ENCODE measurements at regions not wholly inside any gene's neighbourhood (a gene's known extent, or its start where the extent isn't known, plus 50 kb on each side); places are given as distances from the start of the nearest gene placed in this dataset.

DNA sequence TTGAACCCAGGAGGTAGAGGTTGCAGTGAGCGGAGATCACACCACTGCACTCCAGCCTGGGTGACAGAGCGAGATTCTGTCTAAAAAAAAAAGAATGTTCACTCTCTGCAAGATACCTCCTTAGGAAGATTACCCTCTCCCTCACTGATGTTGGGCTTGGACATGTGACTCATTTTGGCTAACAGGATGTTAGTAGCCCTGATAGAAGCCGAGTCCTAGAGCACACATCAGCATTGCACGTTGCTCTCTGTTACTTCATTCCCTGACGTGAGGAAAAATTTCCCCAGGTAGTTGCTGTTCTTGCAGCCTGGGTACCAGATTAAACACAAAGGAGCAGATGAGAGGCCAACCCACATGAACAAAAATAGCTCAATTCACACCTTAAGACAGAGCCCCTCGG lies 78.1 kb upstream of the PRICKLE2 start:
- no peaks in the 10 kb centered on the region for H3K36me3 Mint-ChIP-seq
- H3K4me3 Mint-ChIP-seq: no peak overlapping the region
- DNase-seq: no peak
- CTCF ChIA-PET: no interaction called here
- ATAC-seq: no peak
- H3K27me3 Mint-ChIP-seq: no peaks in the 10 kb centered on the region
- H3K9me3 Mint-ChIP-seq (ENCODE audit: low read depth): no peaks in the 10 kb centered on the region
- H3K27ac Mint-ChIP-seq: no peak overlapping the region
- no peaks in the 10 kb centered on the region for H3K4me1 Mint-ChIP-seq

DNA sequence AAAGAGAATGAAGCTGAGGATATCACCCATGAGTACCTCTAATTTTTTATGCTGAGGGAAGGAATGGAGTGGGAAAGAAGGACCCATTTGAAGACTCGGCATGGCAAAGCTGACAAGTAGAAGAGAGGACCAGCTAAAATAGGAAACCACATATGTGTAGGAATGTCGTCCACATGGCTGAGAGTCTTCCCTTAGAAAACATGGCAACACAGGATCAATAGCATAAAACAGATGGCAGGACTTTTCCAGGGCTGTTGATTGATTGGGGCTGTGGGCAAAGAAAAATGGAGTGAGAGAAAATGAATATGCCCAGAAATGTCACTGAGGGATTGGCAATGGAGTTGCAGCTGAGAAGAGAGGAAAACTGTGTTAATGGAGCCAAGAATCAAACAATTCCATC lies 76.2 kb upstream of the PRICKLE2 start:
- Mint-ChIP-seq H3K9me3 (ENCODE audit: low read depth) (peaks cover 2% of the 10 kb centered on the region), H3K27me3 (no peaks in the 10 kb centered on the region), H3K4me1 (no peaks in the 10 kb centered on the region), H3K36me3 (no peaks in the 10 kb centered on the region), H3K27ac (no peak overlapping the region), H3K4me3 (no peak overlapping the region)
- CTCF ChIA-PET: interaction anchor here (0.5 kb wide), 1 partner anchor 97 kb away, joined by 3 read pairs; no protein-coding TSS in a partner anchor
- ATAC-seq (no peak), DNase-seq (no peak)

DNA sequence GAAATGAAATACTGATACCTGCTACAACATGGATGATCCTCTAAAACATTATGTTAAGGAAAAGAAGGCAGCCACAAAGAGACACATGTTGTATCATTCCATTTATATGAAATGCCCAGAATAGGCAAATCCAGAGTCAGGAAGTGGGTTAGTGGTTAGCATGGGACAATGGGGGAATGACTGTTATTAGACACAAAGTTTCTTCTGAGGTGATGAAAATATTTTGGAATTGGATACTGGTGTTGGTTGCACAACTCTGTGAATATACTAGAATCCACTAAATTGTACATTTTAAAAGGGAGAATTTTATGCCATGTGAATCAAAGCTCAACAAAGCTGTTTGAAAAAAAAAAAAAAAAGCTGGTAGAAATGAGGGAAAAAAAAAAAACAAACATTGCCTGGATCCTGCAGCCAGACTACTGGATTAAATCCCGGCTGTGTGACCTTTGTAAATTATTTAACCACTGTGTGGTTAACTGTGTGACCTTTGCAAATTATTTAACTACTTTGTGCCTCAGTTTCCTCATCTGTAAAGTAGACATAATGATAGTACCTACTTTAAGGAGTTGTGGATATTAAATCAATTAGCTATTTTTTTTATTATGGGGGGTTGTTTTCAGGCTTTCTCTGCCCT lies 75.6 kb upstream of the PRICKLE2 start:
- ATAC-seq: no peak
- DNase-seq: no peak
- Mint-ChIP-seq H3K4me1 (no peaks in the 10 kb centered on the region), H3K9me3 (ENCODE audit: low read depth) (peaks cover 2% of the 10 kb centered on the region), H3K4me3 (no peak overlapping the region), H3K27me3 (no peaks in the 10 kb centered on the region), H3K36me3 (no peaks in the 10 kb centered on the region), H3K27ac (no peak overlapping the region)
- CTCF ChIA-PET: interaction anchor here (0.5 kb wide), 1 partner anchor 98 kb away, joined by 3 read pairs; no protein-coding TSS in a partner anchor

DNA sequence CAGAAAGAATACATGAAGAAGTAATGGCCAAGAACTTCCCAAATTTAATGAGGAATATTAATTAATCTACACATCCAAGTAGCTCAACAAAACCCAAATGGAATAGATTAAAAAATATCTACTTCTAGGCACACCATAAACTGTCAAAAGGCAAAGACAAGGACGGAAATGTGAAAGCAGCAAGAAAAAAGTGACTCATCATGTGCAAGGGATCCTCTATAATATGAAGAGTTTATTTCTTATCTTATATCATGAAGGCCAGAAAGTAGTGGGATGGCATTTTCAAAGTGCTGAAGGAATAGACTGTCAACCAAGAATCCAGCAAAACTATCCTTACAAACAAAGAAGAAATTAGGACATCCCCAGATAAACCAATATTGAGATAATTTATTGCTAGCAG lies 73.9 kb upstream of the PRICKLE2 start:
- Mint-ChIP-seq H3K27me3 (no peaks in the 10 kb centered on the region), H3K27ac (no peak overlapping the region), H3K4me1 (no peaks in the 10 kb centered on the region), H3K4me3 (no peak overlapping the region), H3K36me3 (no peaks in the 10 kb centered on the region), H3K9me3 (ENCODE audit: low read depth) (peaks cover 2% of the 10 kb centered on the region)
- ATAC-seq (no peak), DNase-seq (no peak)
- CTCF ChIA-PET: no interaction called here

- ATAC-seq: no peak
- Mint-ChIP-seq H3K4me1 (no peaks in the 10 kb centered on the region), H3K36me3 (no peaks in the 10 kb centered on the region), H3K27ac (no peak overlapping the region), H3K27me3 (no peaks in the 10 kb centered on the region), H3K9me3 (ENCODE audit: low read depth) (peaks cover 2% of the 10 kb centered on the region), H3K4me3 (no peak overlapping the region)
- no peak for DNase-seq
- CTCF ChIA-PET: no interaction called here
Measured at GRCh38 chr3:64297563-64297962, 72.3 kb upstream of the PRICKLE2 start.

DNA sequence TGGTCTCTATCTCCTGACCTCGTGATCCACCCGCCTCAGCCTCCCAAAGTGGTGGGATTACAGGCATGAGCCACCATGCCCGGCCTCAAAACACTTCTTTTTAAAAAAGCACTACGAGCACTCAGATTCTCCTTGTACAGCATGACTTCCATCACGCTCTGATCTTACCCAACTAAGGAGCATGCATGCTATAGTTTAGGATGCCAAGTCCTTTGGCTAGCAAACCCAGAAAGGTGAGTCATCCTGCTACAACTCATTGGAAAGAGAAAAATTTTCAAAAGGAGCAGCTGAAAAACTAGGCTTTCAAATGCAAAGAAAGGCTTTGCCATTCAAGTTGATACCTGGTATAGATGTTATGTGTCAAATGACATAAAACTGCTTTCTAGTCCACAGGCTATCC lies 70.3 kb upstream of the PRICKLE2 start:
- no peak for DNase-seq
- no peak overlapping the region for H3K4me3 Mint-ChIP-seq
- no peaks in the 10 kb centered on the region for H3K27me3 Mint-ChIP-seq
- CTCF ChIA-PET: no interaction called here
- no peak for ATAC-seq
- H3K4me1 Mint-ChIP-seq: no peaks in the 10 kb centered on the region
- no peak overlapping the region for H3K27ac Mint-ChIP-seq
- peaks cover 2% of the 10 kb centered on the region for H3K9me3 Mint-ChIP-seq (ENCODE audit: low read depth)
- no peaks in the 10 kb centered on the region for H3K36me3 Mint-ChIP-seq

DNA sequence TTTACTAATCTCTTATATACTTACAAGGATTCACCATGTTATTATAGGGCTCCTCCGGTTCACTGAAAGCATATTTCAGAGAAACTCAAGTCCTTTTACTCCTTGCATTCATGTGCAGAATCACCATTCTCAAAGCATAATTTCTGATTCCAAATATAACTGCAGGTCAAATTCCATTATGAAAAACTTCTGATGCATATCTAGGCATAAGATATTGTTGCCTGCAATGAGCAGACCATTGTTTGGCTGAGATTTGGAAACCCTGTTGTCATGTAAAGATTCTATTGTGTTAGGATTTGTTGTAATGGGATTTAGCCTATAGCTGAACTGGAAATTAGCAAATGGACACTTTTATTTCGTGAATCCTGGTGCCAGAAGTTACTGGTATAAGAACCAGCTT lies 69.5 kb upstream of the PRICKLE2 start:
- DNase-seq (no peak), ATAC-seq (no peak)
- no peak overlapping the region for H3K27ac Mint-ChIP-seq
- H3K4me3 Mint-ChIP-seq: no peak overlapping the region
- CTCF ChIA-PET: no interaction called here
- H3K9me3 Mint-ChIP-seq (ENCODE audit: low read depth): peaks cover 2% of the 10 kb centered on the region
- H3K4me1 Mint-ChIP-seq: no peaks in the 10 kb centered on the region
- no peaks in the 10 kb centered on the region for H3K36me3 Mint-ChIP-seq
- no peaks in the 10 kb centered on the region for H3K27me3 Mint-ChIP-seq

DNA sequence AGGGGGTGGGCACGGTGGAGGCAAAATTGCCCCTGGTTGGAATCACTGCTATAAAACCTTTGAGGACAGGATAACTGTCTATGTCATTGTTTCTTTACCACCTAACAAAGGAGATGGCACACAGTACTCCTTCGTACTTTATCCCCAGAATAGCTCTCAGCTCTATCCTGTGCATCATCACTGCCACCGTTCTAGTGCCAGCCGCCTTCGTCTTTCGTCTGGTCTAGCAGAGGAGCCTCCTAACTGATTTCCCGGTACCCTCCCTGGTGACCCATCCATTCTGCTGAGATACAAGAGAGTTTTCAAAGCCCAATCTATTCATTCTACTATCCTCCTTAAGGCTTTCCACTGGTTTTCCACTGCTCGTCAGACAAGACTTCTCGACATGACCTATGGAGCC lies 67.9 kb upstream of the PRICKLE2 start:
- no peaks in the 10 kb centered on the region for H3K36me3 Mint-ChIP-seq
- no peak overlapping the region for H3K27ac Mint-ChIP-seq
- peaks cover 2% of the 10 kb centered on the region for H3K9me3 Mint-ChIP-seq (ENCODE audit: low read depth)
- DNase-seq (no peak), ATAC-seq (no peak)
- no peaks in the 10 kb centered on the region for H3K27me3 Mint-ChIP-seq
- H3K4me1 Mint-ChIP-seq: no peaks in the 10 kb centered on the region
- H3K4me3 Mint-ChIP-seq: no peak overlapping the region
- CTCF ChIA-PET: no interaction called here

DNA sequence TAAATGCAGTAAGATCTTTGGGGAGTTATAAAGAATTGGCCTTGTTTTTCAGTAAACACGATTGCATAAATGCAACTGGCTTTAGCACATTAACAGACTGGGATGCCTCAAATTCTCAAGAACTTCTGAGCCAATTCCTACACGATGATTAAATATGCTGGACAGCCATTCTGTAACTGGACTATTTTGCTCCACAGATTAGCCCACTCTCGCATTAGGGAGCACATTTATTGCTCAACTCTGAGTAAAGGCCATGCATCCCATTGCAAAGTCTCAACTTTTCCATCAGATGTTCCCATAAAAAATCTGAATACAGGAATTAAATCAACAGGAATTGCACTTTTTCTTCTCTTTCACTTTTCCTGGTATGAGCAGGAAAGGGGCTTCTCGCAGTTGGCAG lies 66.7 kb upstream of the PRICKLE2 start:
- Mint-ChIP-seq H3K4me3 (no peak overlapping the region), H3K4me1 (no peaks in the 10 kb centered on the region), H3K36me3 (no peaks in the 10 kb centered on the region), H3K27me3 (no peaks in the 10 kb centered on the region), H3K9me3 (ENCODE audit: low read depth) (no peaks in the 10 kb centered on the region), H3K27ac (no peak overlapping the region)
- CTCF ChIA-PET: no interaction called here
- ATAC-seq (no peak), DNase-seq (no peak)

- no peak overlapping the region for H3K4me3 Mint-ChIP-seq
- ATAC-seq (no peak), DNase-seq (no peak)
- H3K4me1 Mint-ChIP-seq: no peaks in the 10 kb centered on the region
- H3K27me3 Mint-ChIP-seq: no peaks in the 10 kb centered on the region
- CTCF ChIA-PET: no interaction called here
- no peak overlapping the region for H3K27ac Mint-ChIP-seq
- no peaks in the 10 kb centered on the region for H3K36me3 Mint-ChIP-seq
- H3K9me3 Mint-ChIP-seq (ENCODE audit: low read depth): no peaks in the 10 kb centered on the region
Measured at GRCh38 chr3:64291345-64291744, 66.1 kb upstream of the PRICKLE2 start.

DNA sequence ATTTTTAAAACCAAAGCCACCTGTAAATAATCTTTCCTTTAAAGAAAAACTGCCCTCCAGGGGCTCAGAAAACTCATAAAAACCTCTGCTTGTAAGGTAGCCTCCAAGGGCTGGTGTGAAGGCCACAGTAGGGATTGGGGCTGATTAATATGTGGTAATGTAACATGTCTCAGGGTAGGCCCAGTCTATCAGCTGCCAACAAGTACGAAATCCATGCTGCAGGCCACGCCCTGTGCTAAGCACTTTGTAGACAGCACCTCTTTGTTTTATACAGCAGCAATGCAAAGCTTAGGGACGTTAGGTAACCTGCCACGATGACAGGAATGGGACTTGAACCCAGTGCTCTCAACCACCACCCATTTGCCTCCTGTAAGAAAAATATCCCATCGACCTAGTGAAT lies 65.6 kb upstream of the PRICKLE2 start:
- Mint-ChIP-seq H3K4me1 (no peaks in the 10 kb centered on the region), H3K27me3 (no peaks in the 10 kb centered on the region), H3K27ac (no peak overlapping the region), H3K4me3 (no peak overlapping the region), H3K9me3 (ENCODE audit: low read depth) (no peaks in the 10 kb centered on the region), H3K36me3 (no peaks in the 10 kb centered on the region)
- DNase-seq: no peak
- no peak for ATAC-seq
- CTCF ChIA-PET: no interaction called here

- DNase-seq: no peak
- Mint-ChIP-seq H3K9me3 (ENCODE audit: low read depth) (no peaks in the 10 kb centered on the region), H3K36me3 (no peaks in the 10 kb centered on the region), H3K4me3 (no peak overlapping the region), H3K27ac (no peak overlapping the region), H3K4me1 (no peaks in the 10 kb centered on the region), H3K27me3 (no peaks in the 10 kb centered on the region)
- ATAC-seq: no peak
- CTCF ChIA-PET: no interaction called here
Measured at GRCh38 chr3:64290161-64290560, 64.9 kb upstream of the PRICKLE2 start.

DNA sequence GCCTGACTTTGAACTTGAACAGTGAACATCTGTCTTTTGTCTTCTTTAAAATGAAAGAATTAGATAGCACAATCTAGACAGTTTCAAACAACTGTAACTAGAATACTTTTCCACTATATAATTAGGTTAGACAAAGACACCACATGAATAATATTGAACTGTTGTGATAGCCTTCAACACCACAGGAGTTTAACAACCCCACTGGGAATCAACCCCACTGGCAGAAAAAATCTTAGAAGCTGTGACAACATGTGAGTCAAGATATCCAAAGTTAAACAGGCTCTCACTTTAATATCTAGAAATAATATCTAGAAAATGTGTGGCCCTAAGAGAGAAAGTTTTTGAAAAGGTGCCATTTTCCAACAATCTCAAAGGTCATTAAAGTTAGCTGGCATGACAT lies 64.4 kb upstream of the PRICKLE2 start:
- no peak overlapping the region for H3K4me3 Mint-ChIP-seq
- no peaks in the 10 kb centered on the region for H3K27me3 Mint-ChIP-seq
- ATAC-seq (no peak), DNase-seq (no peak)
- no peak overlapping the region for H3K27ac Mint-ChIP-seq
- no peaks in the 10 kb centered on the region for H3K9me3 Mint-ChIP-seq (ENCODE audit: low read depth)
- no peaks in the 10 kb centered on the region for H3K36me3 Mint-ChIP-seq
- no peaks in the 10 kb centered on the region for H3K4me1 Mint-ChIP-seq
- CTCF ChIA-PET: no interaction called here

DNA sequence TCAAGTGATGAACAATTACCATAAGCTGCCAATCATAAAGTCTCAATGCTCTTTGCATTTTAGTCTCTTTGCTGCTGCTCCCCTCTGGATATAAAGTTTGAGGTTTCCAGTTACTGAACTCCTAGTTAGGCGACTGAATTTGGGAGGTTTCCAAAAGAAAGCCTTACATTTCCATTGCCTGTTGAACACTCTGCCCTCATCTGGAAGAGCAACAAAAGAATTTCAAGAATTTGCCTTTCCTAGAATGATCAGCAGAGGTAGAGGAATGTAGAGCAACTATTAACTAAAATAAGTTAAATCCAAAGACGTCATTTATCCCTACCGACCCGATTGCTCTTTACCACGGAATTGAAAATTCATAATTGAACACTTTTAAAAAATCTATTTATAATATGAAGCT lies 53.4 kb upstream of the PRICKLE2 start:
- Mint-ChIP-seq H3K9me3 (ENCODE audit: low read depth) (no peaks in the 10 kb centered on the region), H3K4me3 (no peak overlapping the region), H3K27ac (no peak overlapping the region), H3K4me1 (no peaks in the 10 kb centered on the region), H3K27me3 (peaks cover 3% of the 10 kb centered on the region), H3K36me3 (no peaks in the 10 kb centered on the region)
- CTCF ChIA-PET: no interaction called here
- DNase-seq (no peak), ATAC-seq (no peak)

- H3K36me3 Mint-ChIP-seq: no peaks in the 10 kb centered on the region
- no peak overlapping the region for H3K27ac Mint-ChIP-seq
- H3K4me1 Mint-ChIP-seq: no peaks in the 10 kb centered on the region
- H3K9me3 Mint-ChIP-seq (ENCODE audit: low read depth): no peaks in the 10 kb centered on the region
- ATAC-seq (no peak), DNase-seq (no peak)
- peaks cover 3% of the 10 kb centered on the region for H3K27me3 Mint-ChIP-seq
- CTCF ChIA-PET: no interaction called here
- no peak overlapping the region for H3K4me3 Mint-ChIP-seq
Measured at GRCh38 chr3:64276131-64276530, 50.9 kb upstream of the PRICKLE2 start.

Data from activated CD8-positive, alpha-beta memory T cell treated with anti-CD3 and anti-CD28 coated beads, Interleukin-2, amount 10 ng/mL, durations not matched to agents 7 days and 5 days (primary cell).